ENCODE measurements at regions not wholly inside any gene's neighbourhood (a gene's known extent, or its start where the extent isn't known, plus 50 kb on each side); places are given as distances from the start of the nearest gene placed in this dataset.

DNA sequence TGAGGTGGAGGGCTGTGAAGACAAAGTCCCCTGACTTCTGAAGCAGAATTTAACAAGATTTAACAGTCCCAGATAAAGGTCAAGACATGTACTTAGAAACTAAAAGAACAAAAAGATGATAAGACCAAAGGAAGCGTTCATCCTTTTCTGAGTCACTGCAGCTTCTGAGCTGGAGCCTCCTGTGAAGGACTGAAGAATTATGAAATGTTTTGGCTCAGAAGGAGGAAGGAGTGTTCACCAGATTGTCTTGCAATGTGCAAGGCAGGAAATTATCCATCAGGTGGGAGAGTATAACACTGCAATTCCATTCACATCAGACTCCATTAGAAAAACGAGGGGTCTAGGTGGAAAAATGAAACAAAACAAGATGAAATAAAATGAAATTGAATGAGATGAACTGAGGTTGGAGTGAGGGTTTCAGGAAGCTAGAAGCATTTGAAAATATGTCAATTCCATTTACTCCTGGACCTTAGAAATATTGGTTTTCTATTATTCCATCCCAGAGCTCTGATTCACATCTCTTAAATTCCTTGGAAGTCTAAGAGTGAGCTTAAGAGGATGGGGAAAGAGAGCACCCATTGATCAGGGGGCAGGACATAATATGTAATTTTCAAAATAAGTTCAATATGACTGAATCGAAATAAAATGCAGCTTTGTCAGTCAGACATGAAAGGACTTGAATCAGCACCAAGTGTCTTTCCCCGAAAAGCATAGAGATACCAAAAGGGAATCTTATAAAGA, 186.1 kb upstream of the LNX1 start:
- DNase-seq (ENCODE audit: low spot score), result no peak

DNA sequence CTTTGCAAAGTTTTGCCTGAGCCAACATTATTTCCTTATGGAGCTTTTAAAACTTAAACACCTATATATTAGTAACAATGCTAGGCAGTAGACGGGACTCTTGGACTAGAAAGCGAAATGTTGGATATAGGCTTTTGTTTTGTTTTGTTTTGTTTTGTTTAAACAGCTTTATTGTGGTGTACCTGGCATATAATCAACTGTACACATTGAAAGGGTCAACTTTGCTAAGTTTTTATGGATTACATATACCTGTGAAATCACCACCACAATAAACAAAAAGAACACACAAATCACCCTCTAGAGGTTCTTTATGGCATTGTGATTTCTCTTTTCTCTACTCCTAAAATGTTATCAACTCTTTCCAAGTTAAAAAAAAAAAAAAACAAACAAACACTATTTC, 184.9 kb upstream of the LNX1 start:
- no peak for DNase-seq (ENCODE audit: low spot score)

DNA sequence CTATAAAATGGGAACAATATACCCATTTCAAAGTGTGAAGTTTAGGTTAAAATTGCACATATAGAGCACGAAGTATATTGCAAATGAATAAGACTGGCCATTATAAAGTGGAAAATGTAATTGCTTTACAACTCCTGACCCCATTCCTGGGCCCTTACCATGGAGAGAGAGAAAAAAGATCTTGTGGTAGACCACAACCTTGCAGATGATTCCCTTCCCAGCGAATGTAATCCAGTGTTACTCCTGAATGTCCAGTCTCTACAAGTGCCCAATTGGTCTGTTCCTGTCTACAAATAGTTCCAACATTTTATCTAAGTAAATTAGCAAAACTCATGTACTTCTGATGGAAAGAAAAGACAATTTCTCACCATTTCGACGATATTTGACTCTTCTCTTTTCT, 184.1 kb upstream of the LNX1 start:
- DNase-seq (ENCODE audit: low spot score), result no peak

DNA sequence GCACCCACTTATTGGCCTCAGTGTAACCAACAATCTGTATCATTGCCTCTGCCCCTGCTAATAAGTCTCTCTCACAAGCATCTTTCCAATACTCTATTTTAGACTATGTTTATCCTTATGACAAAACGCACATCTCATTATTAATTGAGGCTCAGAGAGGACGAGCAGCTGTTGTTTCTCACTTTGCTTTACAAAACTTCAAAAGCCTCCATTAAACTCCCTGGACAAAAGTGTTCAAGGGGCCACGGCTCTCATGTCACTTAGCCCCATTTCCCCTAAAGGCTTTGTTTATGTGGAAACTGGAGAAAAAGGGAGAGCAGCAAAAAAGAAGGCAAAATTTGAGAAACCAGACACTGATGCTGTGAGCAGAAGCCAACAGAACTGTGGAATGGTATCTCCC, 180.0 kb upstream of the LNX1 start:
- no peak for DNase-seq (ENCODE audit: low spot score)

DNA sequence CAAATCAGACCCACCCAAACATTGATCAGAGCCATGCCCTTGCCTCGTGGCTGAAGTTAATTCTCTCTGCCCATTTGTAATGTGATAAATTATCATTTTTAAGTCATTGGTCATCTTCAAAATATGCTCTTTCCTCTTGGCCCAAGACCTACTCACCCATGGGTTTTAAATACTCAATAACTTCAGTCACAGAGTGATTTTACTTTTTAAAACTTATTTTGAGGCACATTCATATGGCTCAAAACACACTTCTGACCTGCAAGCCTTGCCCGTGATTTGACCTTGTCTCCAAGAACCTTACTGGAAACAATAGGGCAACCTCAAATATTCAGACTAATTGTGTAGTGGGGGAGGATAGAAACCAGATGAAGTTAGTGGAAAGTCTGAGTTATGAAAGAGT, 176.2 kb upstream of the LNX1 start:
- DNase-seq (ENCODE audit: low spot score), result no peak

DNA sequence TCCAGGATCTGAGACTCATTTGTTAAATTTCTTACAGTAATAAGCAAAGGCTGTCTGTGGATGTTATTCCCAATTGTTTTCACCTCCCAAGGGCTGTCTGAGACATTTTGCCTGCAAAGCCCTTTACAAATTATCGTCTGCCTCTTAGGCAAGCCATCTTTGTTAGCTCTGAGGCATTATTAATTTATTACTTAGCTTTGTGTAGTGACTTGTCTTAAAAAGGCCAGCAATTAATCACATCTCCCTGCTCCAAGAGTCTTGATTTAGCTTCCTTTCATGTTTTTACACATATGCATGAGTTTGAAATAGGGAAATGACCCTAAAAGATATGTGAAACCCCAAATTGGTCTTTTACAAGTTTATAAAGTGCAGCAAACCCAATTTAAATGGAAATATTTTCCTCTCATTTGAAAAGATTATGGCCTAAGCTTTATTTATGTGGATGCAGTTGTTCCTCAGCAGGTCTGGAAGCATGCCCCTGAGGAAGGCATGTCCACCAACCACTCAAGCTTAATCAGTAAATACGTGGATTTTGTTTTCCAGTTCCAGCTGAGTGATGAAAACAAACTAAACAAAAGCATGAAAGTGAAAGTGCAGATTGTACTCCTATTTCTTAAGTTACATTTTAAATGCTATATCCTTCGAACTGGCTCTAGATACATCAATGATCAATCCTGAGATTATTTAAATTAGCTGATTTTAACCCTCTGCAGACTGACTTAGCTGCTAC, 173.6 kb upstream of the LNX1 start:
- no peak for DNase-seq (ENCODE audit: low spot score)

DNA sequence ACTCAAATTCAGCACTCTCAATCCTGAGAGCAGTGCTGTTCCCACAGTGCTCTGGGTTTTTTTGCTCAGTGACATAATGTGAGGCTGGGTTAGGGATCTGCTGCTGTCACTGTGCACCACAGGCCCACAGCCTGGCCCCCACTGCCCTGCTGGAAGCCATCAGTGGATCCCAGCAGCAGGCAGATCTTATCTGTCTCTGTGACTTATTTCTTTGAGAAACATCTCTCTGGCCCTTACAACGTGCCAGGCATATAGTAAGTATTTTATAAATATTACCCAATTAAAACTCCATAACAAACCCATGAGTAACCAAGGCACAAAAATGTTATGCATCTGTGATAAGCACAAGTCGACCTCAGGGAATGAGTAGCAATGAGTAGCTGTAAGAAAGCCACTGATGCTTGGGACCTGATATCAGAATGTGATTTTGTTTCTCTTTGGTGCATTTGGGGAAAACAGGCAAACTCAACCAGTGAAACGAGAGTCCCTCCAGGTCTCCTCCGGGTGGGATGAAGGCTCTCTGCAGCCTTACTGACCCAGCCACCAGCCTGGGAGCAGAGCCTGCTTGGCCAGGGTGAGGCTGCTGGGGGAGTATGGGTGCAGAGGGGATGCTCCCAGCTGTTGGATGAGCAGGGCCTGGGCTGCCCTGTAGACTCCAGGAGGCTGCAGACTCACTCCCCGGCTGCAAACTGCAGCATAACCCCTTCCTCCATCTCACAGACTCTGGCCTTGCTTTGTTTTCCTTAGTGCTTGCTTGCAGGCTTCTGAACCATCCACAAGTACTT, 172.7 kb upstream of the LNX1 start:
- no peak for DNase-seq (ENCODE audit: low spot score)

DNA sequence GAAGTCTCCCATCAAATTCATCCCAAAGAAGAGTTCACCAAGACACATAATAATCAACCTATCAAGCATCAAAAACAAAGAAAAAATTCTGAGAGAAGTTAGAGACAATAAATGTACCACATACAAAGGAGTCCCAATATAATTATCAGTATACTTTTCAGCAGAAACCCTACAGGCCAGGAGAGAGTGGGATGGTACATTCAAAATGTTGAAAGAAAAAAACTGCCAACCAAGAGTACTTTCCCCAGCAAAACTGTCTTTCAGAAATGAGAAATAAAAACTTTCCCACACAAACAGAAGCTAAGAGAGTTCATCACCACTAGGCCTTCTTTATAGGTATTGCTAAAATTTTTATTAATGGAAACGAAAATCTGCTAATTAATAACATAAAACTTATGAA, 164.4 kb upstream of the LNX1 start:
- DNase-seq (ENCODE audit: low spot score), result no peak

DNA sequence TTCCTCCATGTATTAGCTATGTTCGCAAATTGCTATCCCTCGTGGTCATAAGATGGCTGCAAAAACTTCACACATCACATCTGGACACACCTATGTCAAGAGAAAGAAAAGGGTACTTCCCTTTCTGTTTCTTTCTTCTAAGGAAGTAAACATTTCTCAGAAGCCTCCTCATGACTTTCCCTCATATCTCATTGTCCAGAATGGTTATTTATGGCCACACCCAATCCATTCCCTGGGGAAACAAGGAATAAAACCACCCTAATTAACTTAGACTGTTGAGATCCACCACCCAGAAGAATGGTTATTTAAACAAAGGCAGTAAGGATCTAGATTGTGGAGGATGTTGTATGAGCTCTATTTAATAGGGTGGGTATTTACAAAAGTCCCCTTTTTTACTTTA, 160.8 kb upstream of the LNX1 start:
- no peak for DNase-seq (ENCODE audit: low spot score)

DNA sequence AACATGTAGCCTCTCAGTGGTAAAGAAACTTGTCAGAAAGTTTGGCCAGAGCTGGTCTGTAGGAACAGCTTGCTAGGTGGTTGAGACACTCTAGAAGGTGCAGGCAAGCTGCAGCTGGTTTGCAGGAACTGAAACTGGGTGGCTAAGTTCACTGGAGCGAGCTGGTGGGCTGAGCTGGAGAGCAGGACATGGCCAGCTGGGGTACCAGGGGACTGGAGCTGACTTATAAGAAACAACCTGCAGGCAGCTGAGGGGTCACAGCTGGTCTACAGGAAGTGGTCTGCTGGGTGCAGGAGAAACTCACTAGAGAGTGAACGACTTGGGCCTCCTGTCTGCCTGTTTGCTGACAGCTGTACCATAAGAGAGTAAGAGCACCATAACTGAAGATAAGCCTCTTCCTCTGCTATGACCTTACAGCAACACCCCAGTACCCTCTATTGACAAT, 157.1 kb upstream of the LNX1 start:
- DNase-seq (ENCODE audit: low spot score), result no peak

DNA sequence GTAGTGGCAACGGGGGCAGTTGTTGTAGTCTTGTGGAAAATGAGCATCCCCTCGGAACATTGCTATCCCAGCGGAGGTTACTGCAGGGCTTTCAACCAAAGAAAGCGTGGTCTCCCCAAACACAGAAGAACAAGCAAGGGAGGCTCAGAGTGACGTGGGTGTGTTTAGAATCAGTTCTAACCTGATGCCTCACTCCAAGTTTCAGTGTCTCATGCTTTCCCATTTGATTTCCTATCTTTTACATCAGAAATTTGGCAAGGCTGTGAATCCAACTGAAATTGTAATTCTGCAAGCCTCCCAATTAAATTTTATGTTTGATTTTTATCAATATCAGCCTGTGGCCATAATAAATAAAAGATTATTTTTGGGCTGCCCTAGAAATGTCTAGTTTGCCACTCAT, 156.1 kb upstream of the LNX1 start:
- no peak for DNase-seq (ENCODE audit: low spot score)

DNA sequence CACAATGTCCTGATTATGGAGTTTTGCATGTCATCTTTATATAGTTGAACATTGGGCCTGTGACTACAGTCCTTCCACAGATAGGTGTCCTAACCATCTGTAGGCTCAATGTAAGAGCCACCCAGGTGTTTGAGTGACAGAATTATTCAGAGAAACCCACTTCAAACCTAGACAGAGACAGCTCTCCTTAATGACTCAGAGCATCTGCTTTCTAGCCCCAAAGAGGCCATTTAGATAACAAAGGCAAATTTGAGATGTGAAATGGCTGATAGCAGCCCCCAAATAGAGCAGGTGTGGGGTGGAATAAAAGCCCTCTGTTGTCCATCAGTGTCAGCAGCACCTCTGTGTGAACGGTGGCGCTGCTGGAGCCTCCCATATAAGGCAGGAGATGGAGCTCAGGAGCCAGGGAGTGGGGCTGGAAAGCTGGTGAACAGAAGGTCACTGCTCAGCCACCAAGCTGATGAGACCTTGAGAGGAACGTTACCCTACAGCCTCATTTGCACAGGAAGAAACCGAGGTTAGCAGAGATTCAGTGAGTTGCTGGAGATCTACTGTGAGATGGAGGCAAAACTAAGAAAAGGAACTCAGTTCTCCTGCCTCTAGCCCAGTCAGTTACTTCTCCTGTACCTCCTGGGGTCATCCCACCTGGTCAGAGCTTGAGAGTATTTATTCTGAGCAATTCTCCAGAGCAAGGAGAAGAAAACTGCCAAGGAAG, 153.3 kb upstream of the LNX1 start:
- no peak for DNase-seq (ENCODE audit: low spot score)

DNA sequence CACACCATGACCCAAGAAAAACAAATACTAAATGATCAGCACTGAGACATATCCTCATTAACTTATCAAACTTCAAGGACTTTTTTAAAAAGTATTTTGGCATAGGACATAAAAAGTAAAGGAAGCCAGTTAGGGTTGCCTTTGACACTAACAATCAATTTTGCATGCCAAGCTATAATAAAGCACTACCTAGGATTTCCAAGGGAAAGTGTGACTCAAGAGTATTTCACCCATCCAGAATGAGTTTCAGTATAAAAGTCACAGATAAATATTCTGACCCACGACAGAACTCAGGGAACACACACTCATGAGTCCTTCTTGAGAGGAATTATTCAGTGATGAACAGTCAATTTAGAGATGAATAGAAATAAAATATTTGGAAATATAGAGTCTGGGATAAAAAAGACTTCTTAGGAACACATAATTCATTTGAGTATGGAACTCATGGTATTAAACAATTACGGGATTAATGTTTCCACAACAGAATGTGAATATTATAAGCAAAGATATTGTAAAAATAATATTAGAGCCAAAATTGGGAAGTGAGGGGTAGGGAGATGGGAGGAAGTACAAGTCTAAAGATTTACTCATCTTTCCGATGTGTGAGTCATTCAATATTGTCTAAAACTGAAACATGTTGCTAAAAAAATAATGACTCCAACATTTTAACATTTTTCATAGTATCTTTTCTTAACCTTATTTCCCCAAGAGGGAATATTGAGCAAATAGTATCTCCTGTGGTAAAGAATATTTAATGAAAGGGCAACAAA, 143.5 kb upstream of the LNX1 start:
- DNase-seq (ENCODE audit: low spot score), result no peak

DNA sequence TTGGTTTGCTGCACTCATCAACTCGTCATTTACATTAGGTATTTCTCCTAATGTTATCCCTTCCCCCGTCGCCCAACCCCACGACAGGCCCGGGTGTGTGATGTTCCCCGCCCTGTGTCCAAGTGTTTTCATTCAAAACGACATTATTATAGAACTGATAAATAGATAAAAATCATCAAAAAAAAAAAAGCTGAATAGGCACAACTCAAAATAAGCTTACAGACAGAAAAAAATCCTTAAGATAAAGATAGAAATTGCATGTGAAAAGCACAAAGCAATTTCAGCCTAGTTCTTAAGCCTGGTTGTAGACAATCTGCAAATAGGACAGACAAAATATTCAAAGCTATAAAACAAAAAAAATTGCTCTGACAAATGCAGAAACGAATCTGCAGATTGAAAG, 142.9 kb upstream of the LNX1 start:
- no peak for DNase-seq (ENCODE audit: low spot score)

DNA sequence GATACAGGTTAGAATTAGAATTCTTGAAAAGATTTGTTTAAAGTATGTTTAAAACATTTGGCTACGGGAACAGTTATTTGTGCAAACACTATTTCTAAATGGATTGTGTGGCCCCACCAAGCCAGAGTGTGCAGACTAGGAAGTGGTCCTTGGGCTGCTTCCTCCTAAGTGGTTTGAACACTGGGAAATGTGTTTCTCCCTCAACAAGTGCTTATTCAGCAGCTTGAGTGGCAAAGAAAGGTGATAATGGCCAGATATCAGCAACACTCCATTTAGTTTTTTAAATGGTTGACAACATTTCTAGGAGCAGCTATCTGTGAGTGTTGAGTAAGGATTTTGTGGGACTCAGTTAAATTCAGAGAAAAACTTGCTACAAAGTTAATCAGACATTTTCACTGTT, 141.4 kb upstream of the LNX1 start:
- DNase-seq (ENCODE audit: low spot score), result no peak

DNA sequence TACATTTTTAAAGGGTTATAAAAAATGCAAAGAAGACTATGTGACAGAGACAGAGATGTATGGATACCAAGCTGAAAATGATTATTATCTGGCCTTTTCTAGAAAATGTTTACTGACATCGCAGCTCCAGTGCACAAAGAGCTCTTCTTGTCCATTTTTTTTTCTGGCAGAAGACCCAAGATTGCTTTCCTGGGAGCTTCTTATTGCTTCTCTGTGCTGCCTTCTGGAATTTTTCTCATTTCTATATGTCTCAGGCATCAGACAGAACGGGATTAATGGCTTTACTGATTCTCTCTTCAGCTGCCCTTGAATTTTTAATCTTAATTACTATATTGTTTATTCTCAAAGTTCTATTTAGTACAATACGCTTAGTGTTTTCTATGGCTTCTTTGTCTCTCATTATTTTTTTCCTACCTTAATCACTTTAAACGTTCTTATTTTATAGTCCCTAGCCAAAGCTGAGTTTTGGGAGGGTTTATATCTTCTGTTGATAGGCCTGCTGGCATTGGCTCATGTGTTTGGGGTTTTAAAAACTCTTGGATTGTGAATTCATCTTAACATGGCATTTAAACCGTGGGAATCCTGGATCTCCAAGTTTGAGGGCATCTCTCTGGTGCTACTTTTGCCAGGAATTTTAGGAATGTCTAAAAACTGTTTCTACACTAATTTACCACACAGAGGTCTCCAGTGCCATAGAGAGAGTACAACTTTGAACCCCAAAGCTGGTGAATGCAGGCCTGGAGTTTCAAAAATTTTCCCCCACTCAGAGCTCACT, 138.9 kb upstream of the LNX1 start:
- no peak for DNase-seq (ENCODE audit: low spot score)

DNA sequence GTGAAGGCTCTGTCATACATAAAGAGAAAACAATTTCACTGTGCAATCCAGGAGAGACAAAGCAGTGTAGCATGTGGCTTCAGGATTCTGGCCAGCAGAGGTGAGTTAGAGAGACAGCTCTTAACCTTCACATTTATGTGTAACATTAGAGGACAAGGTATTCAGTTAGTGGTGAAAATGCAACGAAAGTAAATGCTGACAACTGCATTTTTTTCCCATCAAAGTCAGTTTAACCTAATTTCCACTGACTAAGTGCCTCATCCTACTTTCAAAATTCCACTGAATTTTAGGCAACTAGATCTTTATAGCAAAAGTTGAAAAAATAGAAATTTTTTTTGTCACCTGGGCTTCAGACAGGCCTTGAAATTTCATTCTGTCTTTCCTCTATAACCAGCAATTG, 130.8 kb upstream of the LNX1 start:
- DNase-seq (ENCODE audit: low spot score), result no peak

DNA sequence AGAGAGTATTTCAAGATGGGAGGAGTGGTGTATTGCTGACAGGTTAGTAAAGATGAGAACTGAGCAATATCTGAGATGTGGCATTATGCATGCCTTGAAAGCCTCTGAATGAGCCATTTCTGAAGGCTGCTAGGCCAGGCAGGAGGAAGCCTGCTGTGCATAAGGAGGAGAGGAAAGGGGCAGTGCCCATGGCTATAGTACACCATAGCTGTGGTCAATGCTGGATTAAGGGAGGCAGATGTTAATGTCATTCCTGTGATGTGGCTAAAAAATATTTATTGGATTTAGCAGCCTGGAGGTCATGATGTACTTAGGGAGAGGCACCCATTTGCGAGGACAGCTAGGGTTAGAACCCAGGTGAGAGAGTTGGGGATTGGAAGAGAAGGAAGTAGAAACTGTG, 130.0 kb upstream of the LNX1 start:
- no peak for DNase-seq (ENCODE audit: low spot score)

DNA sequence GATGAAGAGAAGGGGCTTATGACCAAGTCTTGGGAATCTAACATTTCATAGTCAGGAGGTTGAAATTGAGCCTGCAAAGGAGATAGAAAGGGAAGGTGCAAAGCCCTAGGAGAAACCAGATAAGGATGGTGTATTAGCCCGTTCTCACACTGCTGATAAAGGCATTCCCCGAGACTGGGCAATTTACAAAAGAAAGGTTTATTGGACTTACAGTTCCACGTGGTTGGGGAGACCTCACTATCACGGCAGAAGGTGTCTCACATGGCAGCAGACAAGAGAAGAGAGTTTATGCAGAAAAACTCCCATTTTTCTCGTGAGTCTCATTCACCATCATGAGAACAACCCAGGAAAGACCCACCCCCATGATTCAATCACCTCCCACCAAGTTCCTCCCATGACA, 129.5 kb upstream of the LNX1 start:
- no peak for DNase-seq (ENCODE audit: low spot score)

DNA sequence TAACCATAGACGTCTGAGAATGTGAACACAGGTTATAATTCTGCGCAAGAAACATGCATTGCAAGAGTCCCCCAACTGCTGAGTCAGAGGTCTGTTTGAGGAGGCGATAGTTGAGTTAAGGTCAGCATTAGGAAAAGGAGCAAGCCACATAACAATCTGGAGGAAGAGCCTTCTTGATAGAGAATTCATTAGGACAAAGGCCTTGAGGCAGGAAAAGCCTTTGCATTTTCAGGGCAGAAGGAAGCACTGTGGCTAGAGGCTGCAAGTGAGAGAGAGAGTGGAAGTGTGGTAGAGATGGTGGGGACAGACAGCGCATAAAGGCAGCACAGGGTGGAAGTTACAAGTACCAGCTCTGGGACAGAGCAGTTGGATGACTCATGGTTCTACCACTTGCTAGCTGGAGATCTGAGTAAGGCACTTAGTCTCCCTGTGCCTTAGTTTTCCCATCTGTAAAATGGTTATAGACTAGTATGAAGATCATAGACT, 125.8 kb upstream of the LNX1 start:
- no peak for DNase-seq (ENCODE audit: low spot score)

Measured in globus pallidus (tissue), 1 donor.